GM12878 (cell line): ENCODE measurements at regions not wholly inside any gene's neighbourhood (a gene's known extent, or its start where the extent isn't known, plus 50 kb on each side); places are given as distances from the start of the nearest gene placed in this dataset.

Experiments
- ATAC-seq: fragments of 200-7000 bp; cut with Tn5 transposase; 3 replicates; pipeline ENCODE4 v1.9.1; 2020; ENCODE audit warnings: mild to moderate bottlenecking, moderate library complexity
- BruUV-seq: library from RNA; stranded (reverse); fragments of 400-500 nt; replicated peaks from 2 replicates; lab custom pipeline; 2021; lab: Mats Ljungman, UMichigan
- CTCF ChIA-PET: fragments of 300-600 bp; sonication (Branson Sonifier 250); formaldehyde crosslinking; extraction: SDS; loops from one replicate; lab custom pipeline; 2021; ENCODE audit warnings: inconsistent platforms; lab: Yijun Ruan, JAX
- POLR2A ChIA-PET: fragments of 350-600 bp; formaldehyde crosslinking; extraction: SDS; loops from one replicate; lab custom pipeline; 2021; ENCODE audit warnings: inconsistent platforms; lab: Charles Lee
- RAD21 ChIA-PET: fragments of 300-600 bp; sonication (Branson Sonifier 250); formaldehyde crosslinking; loops from one replicate; lab custom pipeline; 2023; ENCODE audit warnings: antibody characterized with exemption; ENCODE audit not compliant: unreplicated experiment; lab: Charles Lee
- SMC1A ChIA-PET: fragments of 300-600 bp; sonication (Branson Sonifier 250); formaldehyde crosslinking; loops from one replicate; lab custom pipeline; 2023; ENCODE audit not compliant: unreplicated experiment, uncharacterized antibody; lab: Charles Lee
- DNase-seq: peaks from one replicate; pipeline ENCODE4 v3.0.0-alpha.2; 2011; ENCODE audit warnings: low read depth, low spot score
- FAIRE-seq: peaks from 3 replicates; lab custom pipeline; 2011; peaks lifted over from hg19 to GRCh38; lab: Jason Lieb, UNC
- H2AFZ ChIP-seq: 2 replicates; pipeline ENCODE4 v1.6.0; 2011; ENCODE audit warnings: low read depth, low read length, control low read depth; ENCODE audit not compliant: control insufficient read depth
- H3K27ac ChIP-seq: 2 replicates; pipeline ENCODE4 v1.5.1; 2011; ENCODE audit warnings: control low read depth; ENCODE audit not compliant: control insufficient read depth, insufficient read depth
- H3K27me3 ChIP-seq, 2 experiments: replicated peaks in 1 of 2; 2 replicates each; pipeline versions ENCODE4 v1.6.0 to v1.6.1; 2011; ENCODE audit warnings: low read length in 1 of 2; ENCODE audit not compliant: control insufficient read depth in 2 of 2, insufficient read depth in 2 of 2
- H3K36me3 ChIP-seq, 2 experiments: 2 replicates each; pipeline ENCODE4 v1.5.1; 2011; ENCODE audit warnings: low read length in 1 of 2; ENCODE audit not compliant: control insufficient read depth in 2 of 2, insufficient read depth in 2 of 2
- H3K4me1 ChIP-seq: 2 replicates; pipeline ENCODE4 v1.6.1; 2011; ENCODE audit warnings: mild to moderate bottlenecking, low read length, moderate library complexity, mixed read lengths; ENCODE audit not compliant: control insufficient read depth, insufficient read depth
- H3K4me2 ChIP-seq: 2 replicates; pipeline ENCODE4 v1.6.0; 2011; ENCODE audit warnings: control low read depth; ENCODE audit not compliant: control insufficient read depth, insufficient read depth
- H3K4me3 ChIP-seq: fragments of 200-600 bp; sonication (generic); 2 replicates; pipeline ENCODE4 v1.5.1; 2016
- H3K79me2 ChIP-seq: 2 replicates; pipeline ENCODE4 v1.6.0; 2011; ENCODE audit warnings: low read length; ENCODE audit not compliant: control insufficient read depth, insufficient read depth
- H3K9ac ChIP-seq: 2 replicates; pipeline ENCODE4 v1.8.0; 2011; ENCODE audit warnings: low read length, control low read depth, mixed read lengths; ENCODE audit not compliant: control insufficient read depth, insufficient read depth
- H3K9me3 ChIP-seq: replicated peaks from 3 replicates; pipeline ENCODE4 v1.5.1; 2011; ENCODE audit warnings: mild to moderate bottlenecking, low read length; ENCODE audit not compliant: control insufficient read depth, insufficient read depth
- H4K20me1 ChIP-seq: 2 replicates; pipeline ENCODE4 v1.6.0; 2011; ENCODE audit not compliant: control insufficient read depth, insufficient read depth
- ASH2L ChIP-seq: fragments of 300-600, 200-600 bp; sonication (generic); IDR thresholded peaks from 2 replicates; pipeline ENCODE4 v1.6.1; 2017; ENCODE audit warnings: low read depth, mild to moderate bottlenecking, borderline replicate concordance
- ATF3 ChIP-seq: IDR thresholded peaks from 2 replicates; pipeline ENCODE4 v1.6.1; 2011; ENCODE audit warnings: low read depth, mild to moderate bottlenecking, low read length, moderate library complexity, borderline replicate concordance; ENCODE audit errors: extremely low read depth
- DPF2 ChIP-seq: fragments of 450-650 bp; IDR thresholded peaks from 2 replicates; pipeline ENCODE4 v1.6.1; 2017; ENCODE audit warnings: mild to moderate bottlenecking
- EZH2 ChIP-seq: IDR thresholded peaks from 2 replicates; pipeline ENCODE4 v1.6.1; 2012; ENCODE audit warnings: low read depth, mild to moderate bottlenecking, control low read depth, inconsistent platforms, low read length, borderline replicate concordance; ENCODE audit not compliant: control insufficient read depth
- LARP7 ChIP-seq: fragments of 450-650 bp; IDR thresholded peaks from 2 replicates; pipeline ENCODE4 v1.6.1; 2017; ENCODE audit warnings: mild to moderate bottlenecking
- MEF2A ChIP-seq: IDR thresholded peaks from 2 replicates; pipeline ENCODE4 v1.6.1; 2011; ENCODE audit warnings: low read depth, mild to moderate bottlenecking, low read length, moderate library complexity; ENCODE audit not compliant: insufficient read depth
- MEF2B ChIP-seq: fragments of 450-650 bp; IDR thresholded peaks from 2 replicates; pipeline ENCODE4 v1.6.1; 2018; ENCODE audit warnings: mild to moderate bottlenecking, moderate library complexity; ENCODE audit not compliant: partially characterized antibody, poor library complexity, severe bottlenecking
- PAX5 ChIP-seq: IDR thresholded peaks from 2 replicates; pipeline ENCODE4 v1.6.1; 2011; ENCODE audit warnings: low read depth, low read length, borderline replicate concordance
- RAD51 ChIP-seq: fragments of 450-650 bp; IDR thresholded peaks from 2 replicates; pipeline ENCODE4 v1.6.1; 2016; ENCODE audit warnings: moderate library complexity, mild to moderate bottlenecking, inconsistent platforms
- REST ChIP-seq: IDR thresholded peaks from 2 replicates; pipeline ENCODE4 v1.6.1; 2012; ENCODE audit warnings: mild to moderate bottlenecking, low read depth, low read length
- SUPT20H ChIP-seq: IDR thresholded peaks from 2 replicates; pipeline ENCODE4 v1.6.1; 2011; ENCODE audit warnings: low read depth, mild to moderate bottlenecking, low read length, moderate library complexity, borderline replicate concordance; ENCODE audit not compliant: control insufficient read depth
- TAF1 ChIP-seq: IDR thresholded peaks from 2 replicates; pipeline ENCODE4 v1.6.1; 2011; ENCODE audit warnings: mild to moderate bottlenecking, low read depth, low read length, borderline replicate concordance
- TCF12 ChIP-seq: IDR thresholded peaks from 2 replicates; pipeline ENCODE4 v1.6.1; 2011; ENCODE audit warnings: low read depth, mild to moderate bottlenecking, low read length
- TCF3 ChIP-seq: IDR thresholded peaks from 2 replicates; pipeline ENCODE4 v1.6.1; 2012; ENCODE audit warnings: low read depth, mild to moderate bottlenecking, low read length, borderline replicate concordance; ENCODE audit not compliant: insufficient read depth
- WGBS: methylation state at CpG from one replicate; pipeline ENCODE4 v1.1.6; 2016; ENCODE audit warnings: low lambda C conversion rate; ENCODE audit not compliant: insufficient replicate concordance, insufficient coverage; ENCODE audit errors: missing lambda C conversion rate; 5-methylcytosine and 5-hydroxymethylcytosine counted together
- in situ Hi-C: fragments of 300-500 bp; cut with MboI; formaldehyde crosslinking; loops from 9 replicates; pipeline ENCODE4 v1.14.3; 2018; ENCODE audit warnings: mixed read lengths
- intact Hi-C: fragments of 100-400 bp; cut with micrococcal nuclease; formaldehyde crosslinking; loops from one replicate; pipeline ENCODE4 v1.14.2; 2022; ENCODE audit not compliant: unreplicated experiment

GRCh38 chrY:7672796-7673195 is 761.2 kb upstream of the AMELY start:
- BruUV-seq: no TSS peak
- SMC1A ChIA-PET: no interaction called here
- RAD21 ChIA-PET: no interaction called here
- no peaks in the 10 kb centered on the region for H3K36me3 ChIP-seq
- TF ChIP-seq MEF2B: no peak
- TF ChIP-seq EZH2: no peak
- no peak for TF ChIP-seq MEF2A
- TF ChIP-seq PAX5: no peak
- TF ChIP-seq RAD51: no peak
- no peak for TF ChIP-seq LARP7
- TF ChIP-seq ASH2L: no peak
- TF ChIP-seq TAF1: no peak
- TF ChIP-seq TCF12: no peak
- no peak for TF ChIP-seq SUPT20H
- no peak for TF ChIP-seq REST
- TF ChIP-seq ATF3: no peak
- TF ChIP-seq TCF3: no peak
- no peak for TF ChIP-seq DPF2
- FAIRE-seq (no peak), DNase-seq (no peak), ATAC-seq (no peak)
- no peaks in the 10 kb centered on the region for H4K20me1 ChIP-seq
- H3K4me2 ChIP-seq: no peak overlapping the region
- intact Hi-C loops: no loop called here
- H3K4me3 ChIP-seq: no peak overlapping the region
- no CpG with 5 or more reads among the region's 15 CpGs for WGBS
- no peaks in the 10 kb centered on the region for H3K4me1 ChIP-seq
- CTCF ChIA-PET: no interaction called here
- POLR2A ChIA-PET: no interaction called here
- H3K27ac ChIP-seq: no peak overlapping the region
- no peak overlapping the region for H3K9ac ChIP-seq
- H3K79me2 ChIP-seq: no peaks in the 10 kb centered on the region
- H3K9me3 ChIP-seq: no peaks in the 10 kb centered on the region
- H2AFZ ChIP-seq: no peak overlapping the region
- in situ Hi-C loops: no loop called here
- no peaks in the 10 kb centered on the region for H3K27me3 ChIP-seq
